ENCODE measurements at regions not wholly inside any gene's neighbourhood (a gene's known extent, or its start where the extent isn't known, plus 50 kb on each side); places are given as distances from the start of the nearest gene placed in this dataset.

DNA sequence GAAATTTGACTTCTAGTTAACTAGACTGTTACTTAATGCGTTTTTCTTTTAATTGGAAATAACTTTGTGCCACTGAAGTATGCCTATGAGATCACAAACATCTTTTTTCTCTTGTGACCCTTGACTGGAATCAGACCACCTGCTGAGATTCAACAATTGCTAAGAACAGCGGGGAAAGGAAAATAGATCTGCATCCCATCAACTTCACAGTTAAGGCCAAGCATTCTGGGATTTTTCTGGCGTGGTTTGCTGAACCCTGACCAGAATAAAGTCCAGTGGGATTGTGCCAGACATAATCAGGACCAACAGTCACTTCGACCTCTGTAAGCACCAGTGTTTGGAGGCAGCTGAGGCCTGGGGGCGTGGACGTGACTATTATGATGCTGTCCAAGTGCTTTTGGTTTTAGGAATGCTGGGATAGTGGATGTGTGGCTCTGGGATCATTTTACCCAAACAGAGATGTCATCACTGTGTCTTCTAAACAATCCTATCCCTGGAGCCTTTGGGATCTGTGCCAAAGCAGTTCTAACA lies 373.3 kb upstream of the PRKCQ start:
- Histone ChIP-seq H3K27me3 (no peaks in the 10 kb centered on the region), H3K27ac (no peak overlapping the region), H3K4me1 (peaks cover 0 to 4% (median 0%) of the 10 kb centered on the region in 3 donors), H3K36me3 (no peaks in the 10 kb centered on the region), H3K4me3 (no peak overlapping the region), H3K9me3 (no peaks in the 10 kb centered on the region)
- intact Hi-C loops (cut with DNase I): no loop called here
- DNase-seq: no peak
- TF ChIP-seq POLR2A (IDR thresholded peaks at IDR 0.05): no peak
- 58 to 65% methylated on average over 6 of the region's 6 CpGs for WGBS, 2 donors

DNA sequence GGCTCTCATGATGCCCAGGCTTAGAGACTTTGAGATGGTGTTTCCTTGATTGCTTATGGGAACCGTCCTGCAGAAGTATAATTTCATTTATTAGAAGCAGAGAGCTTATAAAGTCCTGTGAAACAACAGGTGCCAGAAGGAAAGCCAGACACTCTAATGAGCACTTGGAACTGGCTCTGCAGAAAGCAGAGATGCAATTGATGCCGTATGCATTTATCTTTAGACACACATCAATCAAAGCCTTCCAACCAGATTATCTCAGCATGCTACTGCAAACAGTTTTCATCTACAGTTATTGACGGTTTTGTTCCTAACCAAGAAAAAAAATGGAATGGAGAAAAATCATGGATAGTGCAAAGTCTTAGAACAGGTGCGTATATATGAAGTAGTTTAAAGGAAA lies 371.7 kb upstream of the PRKCQ start:
- Histone ChIP-seq H3K4me3 (no peak overlapping the region), H3K4me1 (peaks cover 0 to 4% (median 0%) of the 10 kb centered on the region in 3 donors), H3K36me3 (no peaks in the 10 kb centered on the region), H3K27ac (no peak overlapping the region), H3K27me3 (no peaks in the 10 kb centered on the region), H3K9me3 (no peaks in the 10 kb centered on the region)
- intact Hi-C loops (cut with DNase I): no loop called here
- TF ChIP-seq, protein P1, sequence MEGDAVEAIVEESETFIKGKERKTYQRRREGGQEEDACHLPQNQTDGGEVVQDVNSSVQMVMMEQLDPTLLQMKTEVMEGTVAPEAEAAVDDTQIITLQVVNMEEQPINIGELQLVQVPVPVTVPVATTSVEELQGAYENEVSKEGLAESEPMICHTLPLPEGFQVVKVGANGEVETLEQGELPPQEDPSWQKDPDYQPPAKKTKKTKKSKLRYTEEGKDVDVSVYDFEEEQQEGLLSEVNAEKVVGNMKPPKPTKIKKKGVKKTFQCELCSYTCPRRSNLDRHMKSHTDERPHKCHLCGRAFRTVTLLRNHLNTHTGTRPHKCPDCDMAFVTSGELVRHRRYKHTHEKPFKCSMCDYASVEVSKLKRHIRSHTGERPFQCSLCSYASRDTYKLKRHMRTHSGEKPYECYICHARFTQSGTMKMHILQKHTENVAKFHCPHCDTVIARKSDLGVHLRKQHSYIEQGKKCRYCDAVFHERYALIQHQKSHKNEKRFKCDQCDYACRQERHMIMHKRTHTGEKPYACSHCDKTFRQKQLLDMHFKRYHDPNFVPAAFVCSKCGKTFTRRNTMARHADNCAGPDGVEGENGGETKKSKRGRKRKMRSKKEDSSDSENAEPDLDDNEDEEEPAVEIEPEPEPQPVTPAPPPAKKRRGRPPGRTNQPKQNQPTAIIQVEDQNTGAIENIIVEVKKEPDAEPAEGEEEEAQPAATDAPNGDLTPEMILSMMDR (IDR thresholded peaks at IDR 0.05): no peak
- no peak for TF ChIP-seq POLR2A (IDR thresholded peaks at IDR 0.05)
- DNase-seq: no peak
- WGBS, 2 donors: 82 to 84% methylated on average over 4 of the region's 4 CpGs

DNA sequence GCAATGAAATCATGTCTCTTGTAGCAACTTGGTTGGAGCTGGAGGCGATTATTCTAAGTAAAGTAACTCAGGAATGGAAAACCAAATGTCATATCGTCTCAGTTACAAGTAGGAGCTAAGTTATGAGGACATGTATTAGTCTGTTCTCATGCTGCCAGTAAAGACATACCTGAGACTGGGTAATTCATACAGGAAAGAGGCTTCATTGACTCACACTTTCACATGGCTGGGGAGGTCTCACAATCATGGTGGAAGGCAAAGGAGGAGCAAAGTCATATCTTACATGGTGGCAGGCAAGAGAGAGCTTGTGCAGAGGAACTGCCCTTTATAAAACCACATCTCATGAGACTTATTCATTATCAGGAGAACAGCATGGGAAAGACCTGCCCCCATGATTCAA lies 370.1 kb upstream of the PRKCQ start:
- TF ChIP-seq, protein P1 (IDR thresholded peaks at IDR 0.05): no peak
- TF ChIP-seq POLR2A (IDR thresholded peaks at IDR 0.05): no peak
- H3K36me3 ChIP-seq: no peaks in the 10 kb centered on the region
- intact Hi-C loops (cut with DNase I): no loop called here
- no peak overlapping the region for H3K27ac ChIP-seq
- no peaks in the 10 kb centered on the region for H3K9me3 ChIP-seq
- peaks cover 0 to 4% (median 0%) of the 10 kb centered on the region in 3 donors for H3K4me1 ChIP-seq
- DNase-seq: no peak
- H3K27me3 ChIP-seq: no peaks in the 10 kb centered on the region
- no peak overlapping the region for H3K4me3 ChIP-seq
- WGBS, 2 donors: 82 to 92% methylated on average over 2 of the region's 2 CpGs

DNA sequence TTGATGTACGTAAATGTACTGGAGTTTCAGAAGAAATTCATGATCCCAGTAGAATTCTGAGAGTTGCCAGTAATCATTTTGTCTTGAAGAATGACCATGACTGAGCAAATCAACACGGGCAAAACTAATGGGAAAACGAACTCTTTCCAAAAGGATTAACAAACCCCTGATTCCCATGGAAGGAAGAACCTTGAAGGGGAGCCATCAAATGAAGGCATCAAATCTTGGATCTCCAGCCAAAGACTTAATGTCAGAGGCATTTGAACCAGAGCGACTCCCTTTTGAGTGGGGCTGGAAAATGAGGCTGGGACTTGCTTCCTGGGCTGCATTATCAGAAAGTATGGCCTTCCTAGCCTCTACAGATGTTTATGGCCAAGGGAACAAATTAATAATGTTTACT lies 364.4 kb upstream of the PRKCQ start:
- WGBS, 2 donors: 80 to 83% methylated on average over 4 of the region's 4 CpGs
- Histone ChIP-seq H3K27me3 (no peaks in the 10 kb centered on the region), H3K4me3 (no peak overlapping the region), H3K9me3 (no peaks in the 10 kb centered on the region), H3K4me1 (no peaks in the 10 kb centered on the region), H3K36me3 (no peaks in the 10 kb centered on the region), H3K27ac (no peak overlapping the region)
- TF ChIP-seq, protein P1 (IDR thresholded peaks at IDR 0.05): no peak
- TF ChIP-seq POLR2A (IDR thresholded peaks at IDR 0.05): no peak
- intact Hi-C loops (cut with DNase I): no loop called here
- no peak for DNase-seq

DNA sequence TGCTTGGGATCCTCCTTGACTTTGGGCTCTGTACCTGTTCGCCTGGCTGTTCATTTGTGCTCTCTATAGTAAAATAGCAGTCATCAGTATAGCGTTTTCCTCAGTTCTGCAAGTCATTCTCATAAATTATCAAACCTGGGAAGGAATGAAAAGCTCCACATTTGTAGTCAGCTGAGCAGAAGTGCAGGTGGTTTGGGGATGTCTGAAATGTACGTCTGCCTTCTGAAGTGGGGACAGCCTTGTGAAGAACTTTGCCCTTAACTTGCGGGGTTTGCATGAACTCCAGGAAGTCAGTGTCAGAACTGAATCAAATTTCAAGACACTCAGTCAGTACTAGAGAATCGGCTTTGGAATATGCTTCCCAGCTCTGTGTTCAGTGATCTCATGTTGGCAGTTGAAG lies 358.3 kb upstream of the PRKCQ start:
- intact Hi-C loops (cut with DNase I): no loop called here
- H3K36me3 ChIP-seq: no peaks in the 10 kb centered on the region
- no peak overlapping the region for H3K27ac ChIP-seq
- no peak overlapping the region for H3K4me3 ChIP-seq
- no peaks in the 10 kb centered on the region for H3K27me3 ChIP-seq
- DNase-seq: no peak
- 57 to 76% methylated on average over 5 of the region's 5 CpGs for WGBS, 2 donors
- TF ChIP-seq, protein P1 (IDR thresholded peaks at IDR 0.05): no peak
- no peak for TF ChIP-seq POLR2A (IDR thresholded peaks at IDR 0.05)
- H3K9me3 ChIP-seq: no peaks in the 10 kb centered on the region
- H3K4me1 ChIP-seq: no peaks in the 10 kb centered on the region

DNA sequence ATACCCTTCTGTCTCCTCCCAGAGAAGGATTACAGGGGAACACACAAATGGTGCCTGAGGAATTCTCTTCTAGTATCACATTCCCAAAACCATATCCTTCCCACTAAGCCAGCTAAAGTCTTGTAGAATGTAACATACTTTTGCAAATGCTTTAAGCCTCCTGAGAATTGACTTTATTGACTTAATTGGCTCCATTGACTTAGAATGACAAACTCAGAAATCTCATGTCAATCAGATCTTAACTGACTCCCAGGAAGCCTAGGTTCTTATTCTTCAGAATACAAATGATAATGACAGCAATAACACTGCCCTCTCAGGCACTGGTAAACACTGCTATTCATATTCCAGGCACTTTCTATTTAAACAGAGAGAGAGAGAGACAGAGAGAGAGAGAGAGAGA lies 356.9 kb upstream of the PRKCQ start:
- TF ChIP-seq POLR2A (IDR thresholded peaks at IDR 0.05): no peak
- TF ChIP-seq, protein P1 (IDR thresholded peaks at IDR 0.05): no peak
- Histone ChIP-seq H3K9me3 (no peaks in the 10 kb centered on the region), H3K4me3 (no peak overlapping the region), H3K36me3 (no peaks in the 10 kb centered on the region), H3K27ac (no peak overlapping the region), H3K4me1 (no peaks in the 10 kb centered on the region), H3K27me3 (no peaks in the 10 kb centered on the region)
- DNase-seq: no peak
- intact Hi-C loops (cut with DNase I): no loop called here

All from esophagus squamous epithelium (tissue), 5 donors.